Astrocyte (in vitro differentiated cells and primary cell): ENCODE measurements at regions not wholly inside any gene's neighbourhood (a gene's known extent, or its start where the extent isn't known, plus 50 kb on each side); places are given as distances from the start of the nearest gene placed in this dataset.

Source experiments
- DNase-seq: peaks from one replicate; pipeline ENCODE4 v3.0.0-alpha.2; 2010; ENCODE audit warnings: low read depth
- FAIRE-seq: peaks from 2 replicates; lab custom pipeline; 2011; peaks lifted over from hg19 to GRCh38; lab: Jason Lieb, UNC
- H2AFZ ChIP-seq: 2 replicates; pipeline ENCODE4 v1.6.0; 2012; ENCODE audit warnings: low read depth, low read length, inconsistent platforms
- H3K27ac ChIP-seq: 2 replicates; pipeline ENCODE4 v1.5.1; 2011; ENCODE audit warnings: low read depth, low read length, inconsistent platforms
- H3K27me3 ChIP-seq: 2 replicates; pipeline ENCODE4 v1.6.0; 2011; ENCODE audit warnings: low read length, inconsistent platforms; ENCODE audit not compliant: insufficient read depth
- H3K36me3 ChIP-seq: 2 replicates; pipeline ENCODE4 v1.5.1; 2011; ENCODE audit warnings: low read length, inconsistent platforms; ENCODE audit not compliant: insufficient read depth
- H3K4me1 ChIP-seq: 2 replicates; pipeline ENCODE4 v1.5.1; 2011; ENCODE audit warnings: low read length, inconsistent platforms; ENCODE audit not compliant: insufficient read depth
- H3K4me2 ChIP-seq: 2 replicates; pipeline ENCODE4 v1.6.0; 2012; ENCODE audit warnings: low read length, inconsistent platforms
- H3K4me3 ChIP-seq: 2 replicates; pipeline ENCODE4 v1.5.1; 2011; ENCODE audit warnings: low read depth, mild to moderate bottlenecking, low read length, inconsistent platforms; ENCODE audit not compliant: insufficient read depth
- H3K79me2 ChIP-seq: 2 replicates; pipeline ENCODE4 v1.6.0; 2012; ENCODE audit warnings: mild to moderate bottlenecking, low read length, inconsistent platforms; ENCODE audit not compliant: insufficient read depth
- H3K9ac ChIP-seq: 2 replicates; pipeline ENCODE4 v1.6.0; 2012; ENCODE audit warnings: mild to moderate bottlenecking, low read length, inconsistent platforms
- H3K9me3 ChIP-seq: 2 replicates; pipeline ENCODE4 v1.5.1; 2012; ENCODE audit warnings: low read depth, mild to moderate bottlenecking, low read length, inconsistent platforms; ENCODE audit not compliant: insufficient read depth
- H4K20me1 ChIP-seq: 2 replicates; pipeline ENCODE4 v1.6.0; 2012; ENCODE audit warnings: low read length, inconsistent platforms; ENCODE audit not compliant: insufficient read depth
- H3K27ac Mint-ChIP-seq: one replicate; pipeline ENCODE4 v1.8.0; 2021; ENCODE audit warnings: mild to moderate bottlenecking, mixed read lengths; ENCODE audit not compliant: unreplicated experiment
- H3K27me3 Mint-ChIP-seq: one replicate; pipeline ENCODE4 v1.8.0; 2021; ENCODE audit warnings: low read depth, mixed read lengths; ENCODE audit not compliant: unreplicated experiment
- H3K36me3 Mint-ChIP-seq: one replicate; pipeline ENCODE4 v1.8.0; 2021; ENCODE audit warnings: low read depth, mixed read lengths; ENCODE audit not compliant: unreplicated experiment
- H3K4me1 Mint-ChIP-seq: one replicate; pipeline ENCODE4 v1.8.0; 2021; ENCODE audit warnings: low read depth, mixed read lengths; ENCODE audit not compliant: unreplicated experiment
- H3K4me3 Mint-ChIP-seq: one replicate; pipeline ENCODE4 v1.8.0; 2021; ENCODE audit warnings: mild to moderate bottlenecking, moderate library complexity, mixed read lengths; ENCODE audit not compliant: unreplicated experiment
- H3K9me3 Mint-ChIP-seq: one replicate; pipeline ENCODE4 v1.8.0; 2021; ENCODE audit warnings: mild to moderate bottlenecking, mixed read lengths; ENCODE audit not compliant: unreplicated experiment
- EZH2 ChIP-seq: IDR thresholded peaks from 2 replicates; pipeline ENCODE4 v1.6.1; 2012; ENCODE audit warnings: mild to moderate bottlenecking, low read length, inconsistent platforms; ENCODE audit not compliant: insufficient read depth
- TF ChIP-seq, protein P1 (sequence below): IDR thresholded peaks from 2 replicates; pipeline ENCODE4 v1.5.1; 2011; ENCODE audit warnings: low read depth, mild to moderate bottlenecking, inconsistent platforms, low read length, moderate library complexity; ENCODE audit not compliant: insufficient read depth

DNA sequence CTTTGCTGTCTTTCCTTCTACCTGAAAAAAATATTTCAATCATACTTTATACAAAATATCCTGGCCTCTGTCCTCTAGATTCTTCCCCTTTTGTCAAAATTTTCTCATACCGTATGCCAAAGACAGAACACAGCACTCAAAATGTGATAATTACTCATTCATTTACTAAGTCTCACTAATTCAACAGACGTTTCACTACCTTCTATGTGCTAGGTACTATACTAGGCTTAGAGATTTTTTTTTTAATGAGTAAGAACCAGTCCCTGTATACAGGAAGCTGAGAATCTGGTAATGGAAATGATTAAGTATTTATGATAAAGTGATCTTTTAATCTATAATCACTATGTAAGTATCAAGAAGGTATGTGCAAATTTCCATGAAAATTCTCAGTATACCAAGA lies 128.0 kb downstream of the ELAPOR2 start:
- FAIRE-seq (no peak), DNase-seq (no peak)
- H3K27ac Mint-ChIP-seq = no peak overlapping the region
- no peak overlapping the region for H3K4me2 ChIP-seq
- no peaks in the 10 kb centered on the region for H3K79me2 ChIP-seq
- H4K20me1 ChIP-seq = no peaks in the 10 kb centered on the region
- H3K27me3 ChIP-seq = no peaks in the 10 kb centered on the region
- no peaks in the 10 kb centered on the region for H3K4me1 Mint-ChIP-seq
- no peak overlapping the region for H3K27ac ChIP-seq
- no peak for TF ChIP-seq EZH2
- TF ChIP-seq, protein P1, sequence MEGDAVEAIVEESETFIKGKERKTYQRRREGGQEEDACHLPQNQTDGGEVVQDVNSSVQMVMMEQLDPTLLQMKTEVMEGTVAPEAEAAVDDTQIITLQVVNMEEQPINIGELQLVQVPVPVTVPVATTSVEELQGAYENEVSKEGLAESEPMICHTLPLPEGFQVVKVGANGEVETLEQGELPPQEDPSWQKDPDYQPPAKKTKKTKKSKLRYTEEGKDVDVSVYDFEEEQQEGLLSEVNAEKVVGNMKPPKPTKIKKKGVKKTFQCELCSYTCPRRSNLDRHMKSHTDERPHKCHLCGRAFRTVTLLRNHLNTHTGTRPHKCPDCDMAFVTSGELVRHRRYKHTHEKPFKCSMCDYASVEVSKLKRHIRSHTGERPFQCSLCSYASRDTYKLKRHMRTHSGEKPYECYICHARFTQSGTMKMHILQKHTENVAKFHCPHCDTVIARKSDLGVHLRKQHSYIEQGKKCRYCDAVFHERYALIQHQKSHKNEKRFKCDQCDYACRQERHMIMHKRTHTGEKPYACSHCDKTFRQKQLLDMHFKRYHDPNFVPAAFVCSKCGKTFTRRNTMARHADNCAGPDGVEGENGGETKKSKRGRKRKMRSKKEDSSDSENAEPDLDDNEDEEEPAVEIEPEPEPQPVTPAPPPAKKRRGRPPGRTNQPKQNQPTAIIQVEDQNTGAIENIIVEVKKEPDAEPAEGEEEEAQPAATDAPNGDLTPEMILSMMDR = no peak
- H3K4me3 Mint-ChIP-seq = no peak overlapping the region
- H3K9me3 Mint-ChIP-seq = no peaks in the 10 kb centered on the region
- H3K36me3 Mint-ChIP-seq = peaks cover 4% of the 10 kb centered on the region
- no peaks in the 10 kb centered on the region for H3K36me3 ChIP-seq
- no peak overlapping the region for H3K9ac ChIP-seq
- no peaks in the 10 kb centered on the region for H3K9me3 ChIP-seq
- H3K4me3 ChIP-seq = no peak overlapping the region
- H2AFZ ChIP-seq = no peak overlapping the region
- peaks cover 5% of the 10 kb centered on the region for H3K4me1 ChIP-seq
- H3K27me3 Mint-ChIP-seq = no peaks in the 10 kb centered on the region

DNA sequence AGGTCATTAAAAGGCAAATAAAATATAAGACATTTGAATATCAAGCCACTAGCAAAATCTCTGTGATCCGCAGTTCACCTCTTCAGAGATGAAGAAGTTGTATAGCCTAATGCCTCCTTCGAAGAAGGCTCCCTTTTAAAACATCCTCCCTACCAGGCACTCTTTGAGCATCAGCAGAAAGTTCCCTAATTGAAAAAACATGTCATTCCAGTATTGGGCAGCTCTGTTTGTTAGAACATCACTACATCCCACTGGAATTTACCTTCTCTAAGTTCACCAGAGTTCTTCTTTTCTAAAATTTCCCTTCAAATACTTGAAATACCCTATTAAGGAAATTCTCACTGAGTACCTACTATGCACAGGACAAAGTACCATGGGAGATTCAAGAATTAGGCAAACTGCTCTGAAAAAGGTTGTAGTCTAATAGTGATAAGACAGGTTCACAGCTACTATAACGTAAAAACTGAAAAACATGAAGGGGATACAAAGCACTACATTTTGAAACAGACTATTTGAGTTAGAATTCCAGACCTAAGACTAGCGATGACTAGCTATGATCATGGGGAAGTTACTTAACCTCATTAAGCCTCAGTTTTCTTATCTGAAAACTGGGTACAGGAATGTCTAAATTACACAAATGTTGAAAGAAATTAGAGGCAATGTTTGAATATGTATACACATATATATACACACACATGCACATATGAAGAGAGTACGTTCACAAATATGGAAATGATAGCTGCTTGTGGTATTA lies 128.7 kb downstream of the ELAPOR2 start:
- Histone ChIP-seq H3K79me2 (no peaks in the 10 kb centered on the region), H4K20me1 (no peaks in the 10 kb centered on the region), H3K4me1 (peaks cover 5% of the 10 kb centered on the region), H3K9ac (no peak overlapping the region), H2AFZ (no peak overlapping the region), H3K27me3 (no peaks in the 10 kb centered on the region), H3K9me3 (no peaks in the 10 kb centered on the region), H3K27ac (no peak overlapping the region), H3K4me3 (no peak overlapping the region), H3K4me2 (no peak overlapping the region), H3K36me3 (no peaks in the 10 kb centered on the region)
- no peak for FAIRE-seq
- no peak overlapping the region for H3K27ac Mint-ChIP-seq
- peaks cover 4% of the 10 kb centered on the region for H3K36me3 Mint-ChIP-seq
- no peak for DNase-seq
- TF ChIP-seq, protein P1 = no peak
- H3K9me3 Mint-ChIP-seq = no peaks in the 10 kb centered on the region
- no peaks in the 10 kb centered on the region for H3K4me1 Mint-ChIP-seq
- no peak overlapping the region for H3K4me3 Mint-ChIP-seq
- H3K27me3 Mint-ChIP-seq = no peaks in the 10 kb centered on the region
